AG09309 (cell line): ENCODE measurements at regions not wholly inside any gene's neighbourhood (a gene's known extent, or its start where the extent isn't known, plus 50 kb on each side); places are given as distances from the start of the nearest gene placed in this dataset.
"Not testable (repeated sequence)": the region's sequence is repeated elsewhere in the genome, so short reads cannot be mapped to it uniquely, and the experiment has no call there.

ENCODE experiments used
- DNase-seq: peaks from one replicate; pipeline ENCODE4 v3.0.0-alpha.2; 2010; ENCODE audit warnings: low read depth
- H3K4me3 ChIP-seq: 2 replicates; pipeline ENCODE4 v1.5.1; 2011; ENCODE audit warnings: mild to moderate bottlenecking, low read depth, low read length, moderate library complexity; ENCODE audit not compliant: control insufficient read depth
- TF ChIP-seq, protein P1 (sequence below): IDR thresholded peaks from 2 replicates; pipeline ENCODE4 v1.5.1; 2011; ENCODE audit warnings: mild to moderate bottlenecking, low read depth, low read length, inconsistent platforms; ENCODE audit not compliant: insufficient read depth, control insufficient read depth; ENCODE audit errors: missing control alignments

DNA sequence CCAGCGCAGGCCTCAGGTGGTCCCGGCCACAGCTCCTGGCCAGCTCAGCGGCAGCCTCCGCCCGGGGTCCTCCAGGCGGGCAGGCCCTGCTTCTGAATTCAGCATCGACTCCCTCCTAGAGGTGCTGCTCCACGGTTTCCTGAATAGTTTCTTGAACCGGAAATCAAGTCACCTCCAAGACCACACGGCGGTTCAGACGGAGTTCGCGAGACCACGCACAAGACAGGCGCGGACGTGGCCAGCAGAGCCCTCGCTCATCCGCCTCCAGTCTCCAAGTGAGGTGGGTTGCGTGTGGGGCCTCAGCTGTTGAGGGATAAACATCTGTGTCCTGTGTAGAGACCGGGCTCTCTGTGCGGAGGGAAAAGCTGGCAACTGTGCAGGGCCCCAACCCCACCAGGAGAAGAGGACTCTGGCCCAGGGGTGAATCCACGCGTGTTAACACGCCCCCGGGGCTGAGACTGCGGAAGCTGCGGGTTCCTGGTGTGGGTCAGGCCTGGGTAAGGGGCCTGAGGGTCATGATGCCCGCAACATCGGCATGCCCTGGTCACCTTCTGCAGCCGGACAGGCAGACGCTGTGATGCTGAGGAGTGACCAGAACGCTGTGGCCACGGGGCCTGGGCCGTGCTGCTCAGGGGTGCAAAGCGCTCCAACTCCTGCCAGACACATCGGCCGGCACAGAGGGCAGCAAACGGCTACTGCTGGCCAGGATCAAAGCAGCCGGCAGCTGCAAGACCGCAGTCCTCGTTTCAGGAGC, 55.0 kb upstream of the METRNL start:
- no peak for DNase-seq
- H3K4me3 ChIP-seq, result no peak overlapping the region
- TF ChIP-seq, protein P1, sequence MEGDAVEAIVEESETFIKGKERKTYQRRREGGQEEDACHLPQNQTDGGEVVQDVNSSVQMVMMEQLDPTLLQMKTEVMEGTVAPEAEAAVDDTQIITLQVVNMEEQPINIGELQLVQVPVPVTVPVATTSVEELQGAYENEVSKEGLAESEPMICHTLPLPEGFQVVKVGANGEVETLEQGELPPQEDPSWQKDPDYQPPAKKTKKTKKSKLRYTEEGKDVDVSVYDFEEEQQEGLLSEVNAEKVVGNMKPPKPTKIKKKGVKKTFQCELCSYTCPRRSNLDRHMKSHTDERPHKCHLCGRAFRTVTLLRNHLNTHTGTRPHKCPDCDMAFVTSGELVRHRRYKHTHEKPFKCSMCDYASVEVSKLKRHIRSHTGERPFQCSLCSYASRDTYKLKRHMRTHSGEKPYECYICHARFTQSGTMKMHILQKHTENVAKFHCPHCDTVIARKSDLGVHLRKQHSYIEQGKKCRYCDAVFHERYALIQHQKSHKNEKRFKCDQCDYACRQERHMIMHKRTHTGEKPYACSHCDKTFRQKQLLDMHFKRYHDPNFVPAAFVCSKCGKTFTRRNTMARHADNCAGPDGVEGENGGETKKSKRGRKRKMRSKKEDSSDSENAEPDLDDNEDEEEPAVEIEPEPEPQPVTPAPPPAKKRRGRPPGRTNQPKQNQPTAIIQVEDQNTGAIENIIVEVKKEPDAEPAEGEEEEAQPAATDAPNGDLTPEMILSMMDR, result no peak

DNA sequence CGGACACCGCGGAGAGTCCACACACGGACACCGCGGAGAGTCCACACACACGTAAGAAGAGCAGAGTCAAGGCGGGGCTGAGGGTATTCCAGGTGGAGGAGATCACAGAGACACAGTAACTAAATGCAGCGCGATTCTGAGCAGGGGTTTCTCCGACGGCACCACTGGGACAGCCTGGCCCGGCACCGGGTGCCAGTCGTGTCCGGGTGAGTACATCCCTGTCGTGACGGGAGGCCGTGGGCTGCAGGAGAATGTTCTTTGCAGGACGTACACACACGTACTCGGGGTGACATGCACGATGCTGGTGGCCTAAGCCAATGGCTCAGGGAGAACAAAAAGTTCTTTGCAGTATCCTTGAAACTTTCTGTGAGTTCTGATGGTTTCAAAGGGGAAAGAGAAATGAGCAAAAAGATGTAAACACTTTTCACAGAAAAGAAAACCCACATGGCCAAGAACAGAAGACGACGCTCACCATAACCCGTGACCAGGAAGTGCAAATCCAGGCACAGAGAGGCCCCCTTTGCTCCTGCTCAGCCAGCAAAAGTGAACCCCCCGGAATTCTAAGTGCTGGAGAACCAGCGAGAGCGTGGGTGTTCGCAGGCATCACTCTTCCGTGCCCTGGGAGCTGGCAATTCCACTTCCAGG, 53.7 kb upstream of the METRNL start:
- H3K4me3 ChIP-seq, result no peak overlapping the region
- TF ChIP-seq, protein P1, result no peak
- no peak for DNase-seq

DNA sequence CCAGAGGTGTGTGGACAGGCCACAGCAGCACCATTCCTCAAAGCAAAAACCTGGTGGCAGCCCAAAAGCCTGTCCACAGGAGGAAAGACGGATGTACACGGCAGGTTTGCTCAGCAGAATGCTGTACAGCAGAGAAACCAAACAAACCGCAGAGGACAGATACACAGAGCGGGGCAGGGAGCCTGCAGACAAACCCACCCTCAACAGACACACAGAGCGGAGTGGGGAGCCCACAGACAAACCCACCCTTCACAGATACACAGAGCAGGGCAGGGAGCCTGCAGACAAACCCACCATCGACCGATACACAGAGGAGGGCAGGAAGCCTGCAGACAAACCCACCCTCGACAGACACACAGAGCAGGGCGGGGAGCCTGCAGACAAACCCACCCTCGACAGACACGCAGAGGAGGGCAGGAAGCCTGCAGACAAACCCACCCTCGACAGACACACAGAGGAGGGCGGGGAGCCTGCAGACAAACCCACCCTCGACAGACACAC, 53.0 kb upstream of the METRNL start:
- TF ChIP-seq, protein P1, result no peak
- H3K4me3 ChIP-seq, result no peak overlapping the region
- DNase-seq, result no peak

DNA sequence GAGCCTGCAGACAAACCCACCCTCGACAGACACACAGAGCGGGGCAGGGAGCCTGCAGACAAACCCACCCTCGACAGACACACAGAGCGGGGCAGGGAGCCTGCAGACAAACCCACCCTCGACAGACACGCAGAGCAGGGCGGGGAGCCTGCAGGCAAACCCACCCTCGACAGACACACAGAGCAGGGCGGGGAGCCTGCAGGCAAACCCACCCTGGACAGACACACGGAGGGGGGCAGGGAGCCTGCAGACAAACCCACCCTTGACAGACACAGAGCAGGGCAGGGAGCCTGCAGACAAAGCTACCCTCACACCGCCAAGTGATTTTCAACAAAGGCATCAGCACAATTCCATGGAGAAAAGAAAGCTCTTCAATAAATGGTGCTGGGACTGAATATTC, 52.5 kb upstream of the METRNL start:
- DNase-seq, H3K4me3 ChIP-seq: not testable (repeated sequence)

DNA sequence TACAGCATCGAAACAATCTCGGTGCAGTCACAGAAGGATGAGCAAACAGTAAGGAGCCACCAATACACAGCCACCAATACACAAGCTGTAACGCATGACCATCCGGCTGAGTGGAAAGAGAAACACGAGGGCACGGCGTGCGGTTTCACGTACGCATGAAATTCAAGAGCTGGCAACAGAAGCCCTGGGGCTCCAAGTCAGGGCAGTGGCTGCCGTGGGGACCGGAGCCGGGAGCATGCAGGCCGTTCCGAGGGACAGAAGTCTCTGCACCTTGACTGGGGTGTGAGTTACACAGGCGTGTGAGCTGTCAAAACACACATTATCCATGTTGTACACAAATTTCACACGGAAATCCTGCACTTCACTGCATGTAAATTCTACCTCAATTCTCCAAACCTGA, 50.6 kb upstream of the METRNL start:
- TF ChIP-seq, protein P1, result no peak
- H3K4me3 ChIP-seq, result no peak overlapping the region
- no peak for DNase-seq

DNA sequence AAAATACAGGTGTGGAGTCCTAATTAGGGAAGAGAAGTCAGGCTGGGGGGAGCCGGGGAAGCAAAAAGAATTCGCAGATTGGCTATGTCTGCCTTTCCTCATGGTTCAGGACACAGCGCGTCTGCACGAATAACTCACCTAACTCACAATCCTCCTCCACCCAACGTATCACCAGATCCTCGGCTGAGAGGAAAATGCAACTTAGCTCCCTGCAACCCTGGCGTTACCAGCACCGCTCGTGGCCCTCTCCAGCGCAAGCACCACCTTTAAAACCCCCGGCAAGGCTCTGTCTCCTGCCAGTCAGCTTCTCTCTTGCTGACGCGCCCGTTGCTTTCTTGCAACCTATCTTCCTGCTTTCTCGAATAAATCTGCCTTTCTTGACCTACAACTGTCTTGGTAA, 49.8 kb upstream of the METRNL start:
- TF ChIP-seq, protein P1, result no peak
- DNase-seq, result no peak
- no peak overlapping the region for H3K4me3 ChIP-seq
